ENCODE measurements at regions not wholly inside any gene's neighbourhood (a gene's known extent, or its start where the extent isn't known, plus 50 kb on each side); places are given as distances from the start of the nearest gene placed in this dataset.

GRCh38 chr5:2261004-2261703, 378.4 kb upstream of the IRX4 start:
- Histone ChIP-seq H2AFZ (ENCODE audit: low read depth, low read length) (no peak overlapping the region), H3K27ac (ENCODE audit: insufficient read depth, low read depth, low read length) (no peak overlapping the region), H4K20me1 (replicated peaks; ENCODE audit: control insufficient read depth, extremely low read depth, insufficient read depth, low read length) (no peaks in the 10 kb centered on the region), H3K9ac (replicated peaks; ENCODE audit: extremely low read depth, insufficient read depth, low read length) (no peak overlapping the region), H3K27me3 (ENCODE audit: control insufficient read depth in 2 of 2, insufficient read depth in 2 of 2, low read length in 2 of 2) (no peaks in the 10 kb centered on the region), H3K4me2 (ENCODE audit: insufficient read depth, low read length) (no peak overlapping the region), H3K36me3 (ENCODE audit: control insufficient read depth in 2 of 2, extremely low read depth in 1 of 2, insufficient read depth in 2 of 2, low read length in 2 of 2) (no peaks in the 10 kb centered on the region), H3K4me3 (replicated peaks in 1 of 3; ENCODE audit: insufficient read depth in 1 of 3, low read depth in 1 of 3, low read length in 3 of 3) (no peak overlapping the region), H3K9me1 (replicated peaks; ENCODE audit: control insufficient read depth, extremely low read depth, insufficient read depth, low read length) (no peaks in the 10 kb centered on the region), H3K4me1 (ENCODE audit: control insufficient read depth, extremely low read depth, insufficient read depth, low read length) (no peaks in the 10 kb centered on the region), H3K9me3 (replicated peaks; ENCODE audit: control insufficient read depth, insufficient read depth, low read length) (peaks cover 6% of the 10 kb centered on the region), H3K79me2 (ENCODE audit: control insufficient read depth, insufficient read depth, low read length) (no peaks in the 10 kb centered on the region)
- POLR2A ChIA-PET, result no interaction called here
- BruUV-seq (replicated peaks), result no TSS peak
- DNase-seq (ENCODE audit: low read depth, low spot score) (no peak), FAIRE-seq (no peak)
- no peak for TF ChIP-seq POLR2A (IDR thresholded peaks at IDR 0.05; ENCODE audit: low read depth, low read length)
- TF ChIP-seq FOS (IDR thresholded peaks at IDR 0.05; ENCODE audit: borderline replicate concordance, insufficient read depth, low read length), result no peak
- TF ChIP-seq GATA2 (IDR thresholded peaks at IDR 0.05; ENCODE audit: insufficient read depth, insufficient read length, low read depth, low read length), result no peak
- dilution Hi-C loops (cut with MboI; ENCODE audit: extremely low pct_ligation_motif_present, low sequenced_read_pairs), result no loop called here
- intact Hi-C loops (cut with micrococcal nuclease), result no loop called here
- CTCF ChIA-PET, result no interaction called here

GRCh38 chr5:2260211-2261003, 377.7 kb upstream of the IRX4 start:
- no peaks in the 10 kb centered on the region for H3K36me3 ChIP-seq (ENCODE audit: control insufficient read depth in 2 of 2, extremely low read depth in 1 of 2, insufficient read depth in 2 of 2, low read length in 2 of 2)
- POLR2A ChIA-PET, result no interaction called here
- no peak overlapping the region for H3K27ac ChIP-seq (ENCODE audit: insufficient read depth, low read depth, low read length)
- no peaks in the 10 kb centered on the region for H3K79me2 ChIP-seq (ENCODE audit: control insufficient read depth, insufficient read depth, low read length)
- no TSS peak for BruUV-seq (replicated peaks)
- H3K4me2 ChIP-seq (ENCODE audit: insufficient read depth, low read length), result no peak overlapping the region
- DNase-seq (ENCODE audit: low read depth, low spot score), result no peak
- no peaks in the 10 kb centered on the region for H3K27me3 ChIP-seq (ENCODE audit: control insufficient read depth in 2 of 2, insufficient read depth in 2 of 2, low read length in 2 of 2)
- H4K20me1 ChIP-seq (replicated peaks; ENCODE audit: control insufficient read depth, extremely low read depth, insufficient read depth, low read length), result no peaks in the 10 kb centered on the region
- intact Hi-C loops (cut with micrococcal nuclease) (no loop called here), dilution Hi-C loops (cut with MboI; ENCODE audit: extremely low pct_ligation_motif_present, low sequenced_read_pairs) (no loop called here)
- no peak for FAIRE-seq
- no peak overlapping the region for H3K9ac ChIP-seq (replicated peaks; ENCODE audit: extremely low read depth, insufficient read depth, low read length)
- H3K9me3 ChIP-seq (replicated peaks; ENCODE audit: control insufficient read depth, insufficient read depth, low read length), result peaks cover 6% of the 10 kb centered on the region
- CTCF ChIA-PET, result no interaction called here
- H3K9me1 ChIP-seq (replicated peaks; ENCODE audit: control insufficient read depth, extremely low read depth, insufficient read depth, low read length), result no peaks in the 10 kb centered on the region
- TF ChIP-seq EZH2 (IDR thresholded peaks at IDR 0.05; ENCODE audit: borderline replicate concordance, low read depth, low read length, severe bottlenecking) (no peak), POLR2AphosphoS5 (IDR thresholded peaks at IDR 0.05; ENCODE audit: insufficient read depth, low read depth, low read length) (no peak), GATA2 (IDR thresholded peaks at IDR 0.05; ENCODE audit: insufficient read depth, insufficient read length, low read depth, low read length) (no peak), FOS (IDR thresholded peaks at IDR 0.05; ENCODE audit: borderline replicate concordance, insufficient read depth, low read length) (no peak), MAX (IDR thresholded peaks at IDR 0.05; ENCODE audit: insufficient read depth, insufficient read length) (no peak), JUN (IDR thresholded peaks at IDR 0.05; ENCODE audit: borderline replicate concordance, insufficient read depth, insufficient read length, low read depth) (no peak), MYC (IDR thresholded peaks at IDR 0.05; ENCODE audit: low read depth, low read length) (no peak), CTCF (IDR thresholded peaks at IDR 0.05; ENCODE audit: extremely low read depth in 1 of 2, insufficient read depth in 1 of 2, low read depth in 1 of 2, low read length in 2 of 2) (no peak), POLR2A (IDR thresholded peaks at IDR 0.05; ENCODE audit: low read depth, low read length) (no peak)
- no peak overlapping the region for H3K4me3 ChIP-seq (replicated peaks in 1 of 3; ENCODE audit: insufficient read depth in 1 of 3, low read depth in 1 of 3, low read length in 3 of 3)
- no peak overlapping the region for H2AFZ ChIP-seq (ENCODE audit: low read depth, low read length)
- H3K4me1 ChIP-seq (ENCODE audit: control insufficient read depth, extremely low read depth, insufficient read depth, low read length), result no peaks in the 10 kb centered on the region

Measured in endothelial cell of umbilical vein (primary cell).